Fibroblast of lung (primary cell): ENCODE measurements at regions not wholly inside any gene's neighbourhood (a gene's known extent, or its start where the extent isn't known, plus 50 kb on each side); places are given as distances from the start of the nearest gene placed in this dataset.

Experiments
- DNase-seq, 2 donors: peaks; one replicate each; pipeline versions ENCODE4 v3.0.0 to v3.0.0-alpha.2; 2010; ENCODE audit warnings: low read depth in 2 of 2
- H2AFZ ChIP-seq: 2 replicates; pipeline ENCODE4 v1.5.1; 2012; ENCODE audit warnings: low read length, control low read depth, inconsistent platforms
- H3K27ac ChIP-seq: 2 replicates; pipeline ENCODE4 v1.5.1; 2011; ENCODE audit warnings: low read length, control low read depth; ENCODE audit not compliant: insufficient read depth
- H3K27me3 ChIP-seq: 2 replicates; pipeline ENCODE4 v1.5.1; 2011; ENCODE audit warnings: mild to moderate bottlenecking, low read length; ENCODE audit not compliant: control insufficient read depth, insufficient read depth
- H3K36me3 ChIP-seq: 2 replicates; pipeline ENCODE4 v1.5.1; 2011; ENCODE audit warnings: low read length; ENCODE audit not compliant: control insufficient read depth, insufficient read depth
- H3K4me1 ChIP-seq: 2 replicates; pipeline ENCODE4 v1.5.1; 2011; ENCODE audit warnings: low read length; ENCODE audit not compliant: control insufficient read depth, insufficient read depth; ENCODE audit errors: extremely low read depth
- H3K4me2 ChIP-seq: 2 replicates; pipeline ENCODE4 v1.5.1; 2011; ENCODE audit warnings: low read length, control low read depth; ENCODE audit not compliant: insufficient read depth; ENCODE audit errors: extremely low read depth
- H3K4me3 ChIP-seq, 4 experiments: fragments of 200-600 bp in 1 of 4; sonication (generic) in 1 of 4; replicated peaks in 1 of 4; 2 replicates each; pipeline ENCODE4 v1.5.1; 2011 to 2016; ENCODE audit warnings: low read length in 4 of 4, low read depth in 3 of 4, mild to moderate bottlenecking in 3 of 4, control low read depth in 2 of 4, inconsistent platforms in 1 of 4, mixed read lengths in 1 of 4; ENCODE audit not compliant: insufficient read depth in 1 of 4; ENCODE audit errors: control extremely low read depth in 1 of 4
- H3K79me2 ChIP-seq: 2 replicates; pipeline ENCODE4 v1.5.1; 2012; ENCODE audit warnings: mild to moderate bottlenecking, low read length, inconsistent platforms; ENCODE audit not compliant: control insufficient read depth, insufficient read depth
- H3K9ac ChIP-seq: 2 replicates; pipeline ENCODE4 v1.5.1; 2011; ENCODE audit warnings: mild to moderate bottlenecking, low read length, control low read depth; ENCODE audit not compliant: insufficient read depth
- H3K9me3 ChIP-seq: 2 replicates; pipeline ENCODE4 v1.5.1; 2012; ENCODE audit warnings: low read depth, low read length; ENCODE audit not compliant: control insufficient read depth, insufficient read depth
- H4K20me1 ChIP-seq: 2 replicates; pipeline ENCODE4 v1.5.1; 2011; ENCODE audit warnings: low read length; ENCODE audit not compliant: control insufficient read depth, insufficient read depth; ENCODE audit errors: extremely low read depth
- EZH2 ChIP-seq: IDR thresholded peaks from 2 replicates; pipeline ENCODE4 v1.5.1; 2012; ENCODE audit warnings: low read length, control low read depth, mild to moderate bottlenecking; ENCODE audit errors: missing control alignments
- TF ChIP-seq, protein P1 (sequence below), 2 donors: IDR thresholded peaks in 1 of 2; conservative IDR thresholded peaks in 1 of 2; 1 replicate in 1 of 2; 2 replicates in 1 of 2; pipeline ENCODE4 v1.5.1; 2011 to 2012; ENCODE audit warnings: low read length in 2 of 2, control low read depth in 1 of 2, inconsistent platforms in 1 of 2, low read depth in 1 of 2, mild to moderate bottlenecking in 1 of 2

DNA sequence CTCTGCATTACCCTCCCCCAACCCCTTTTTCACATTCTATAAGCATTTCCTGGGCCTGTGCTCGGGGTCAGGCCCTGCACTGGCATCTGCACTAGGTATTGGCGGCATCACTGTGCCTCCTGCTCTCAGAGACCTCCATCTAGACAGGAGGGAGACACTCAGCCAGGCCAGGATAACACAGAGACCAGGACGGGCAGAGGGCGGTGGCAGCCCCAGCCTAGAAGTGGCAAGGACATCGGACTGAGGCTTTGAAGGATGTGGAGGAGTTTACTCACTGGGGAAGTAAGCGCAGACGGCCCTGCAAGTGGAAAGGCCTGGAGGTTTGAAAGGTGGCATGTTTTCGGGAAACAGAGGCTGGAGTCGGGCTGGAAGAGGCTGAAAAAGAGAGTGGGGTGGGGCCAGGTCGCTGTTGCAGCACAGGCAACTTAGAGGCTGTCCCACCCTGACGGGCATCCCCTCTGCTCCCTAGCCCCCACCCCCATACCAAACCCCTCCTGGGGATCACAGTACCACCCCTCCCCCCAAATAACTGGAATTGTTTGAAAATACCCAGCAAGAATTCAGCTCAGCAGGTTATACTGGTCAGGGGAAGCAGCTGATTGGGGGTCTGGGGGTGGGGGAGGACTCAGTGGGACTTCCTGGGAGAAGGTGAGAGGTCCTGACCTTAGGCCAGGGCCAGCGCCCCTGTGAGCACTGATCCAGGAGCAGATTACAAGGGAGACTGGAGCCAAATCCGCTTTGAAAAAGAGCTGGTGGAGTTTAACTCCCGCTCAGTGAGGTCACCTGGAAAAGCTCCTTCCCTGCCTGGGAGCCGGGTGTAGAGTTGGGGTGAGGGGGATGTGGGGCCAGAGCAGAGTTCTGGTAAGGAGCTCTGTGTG, 121.8 kb upstream of the WNT4 start:
- no peak overlapping the region for H3K4me3 ChIP-seq

DNA sequence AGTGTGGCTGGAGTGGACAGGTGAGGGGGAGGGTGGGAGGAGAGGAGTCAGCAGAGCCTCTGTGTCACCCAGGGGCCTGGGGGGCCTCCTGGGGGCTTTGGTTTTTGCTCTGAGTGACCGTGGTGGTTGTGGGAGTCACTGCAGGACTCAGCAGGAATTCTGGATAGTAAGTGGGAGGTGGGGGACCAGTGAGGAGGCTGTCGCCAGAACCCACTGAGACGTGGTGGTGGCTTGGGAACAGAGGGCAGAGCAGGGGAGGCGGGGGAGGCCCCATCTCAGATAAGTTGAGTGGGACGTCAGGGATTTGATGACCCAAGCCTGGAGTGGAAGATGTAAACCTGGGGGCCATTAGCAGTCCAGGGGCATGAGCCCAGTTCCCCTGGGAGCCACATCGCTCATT, 123.2 kb upstream of the WNT4 start:
- no peaks in the 10 kb centered on the region for H3K27me3 ChIP-seq
- DNase-seq: no peak
- no peak overlapping the region for H3K27ac ChIP-seq
- no peaks in the 10 kb centered on the region for H3K4me1 ChIP-seq
- no peaks in the 10 kb centered on the region for H4K20me1 ChIP-seq
- no peak overlapping the region for H3K4me2 ChIP-seq
- no peak overlapping the region for H2AFZ ChIP-seq
- no peak for TF ChIP-seq EZH2
- TF ChIP-seq, protein P1, sequence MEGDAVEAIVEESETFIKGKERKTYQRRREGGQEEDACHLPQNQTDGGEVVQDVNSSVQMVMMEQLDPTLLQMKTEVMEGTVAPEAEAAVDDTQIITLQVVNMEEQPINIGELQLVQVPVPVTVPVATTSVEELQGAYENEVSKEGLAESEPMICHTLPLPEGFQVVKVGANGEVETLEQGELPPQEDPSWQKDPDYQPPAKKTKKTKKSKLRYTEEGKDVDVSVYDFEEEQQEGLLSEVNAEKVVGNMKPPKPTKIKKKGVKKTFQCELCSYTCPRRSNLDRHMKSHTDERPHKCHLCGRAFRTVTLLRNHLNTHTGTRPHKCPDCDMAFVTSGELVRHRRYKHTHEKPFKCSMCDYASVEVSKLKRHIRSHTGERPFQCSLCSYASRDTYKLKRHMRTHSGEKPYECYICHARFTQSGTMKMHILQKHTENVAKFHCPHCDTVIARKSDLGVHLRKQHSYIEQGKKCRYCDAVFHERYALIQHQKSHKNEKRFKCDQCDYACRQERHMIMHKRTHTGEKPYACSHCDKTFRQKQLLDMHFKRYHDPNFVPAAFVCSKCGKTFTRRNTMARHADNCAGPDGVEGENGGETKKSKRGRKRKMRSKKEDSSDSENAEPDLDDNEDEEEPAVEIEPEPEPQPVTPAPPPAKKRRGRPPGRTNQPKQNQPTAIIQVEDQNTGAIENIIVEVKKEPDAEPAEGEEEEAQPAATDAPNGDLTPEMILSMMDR (conservative IDR thresholded peaks at IDR 0.05 in 1 of 2, IDR thresholded peaks at IDR 0.05 in 1 of 2; ENCODE audit: low read depth in 1 of 2, low read length in 2 of 2): no peak
- H3K9ac ChIP-seq: no peak overlapping the region
- H3K79me2 ChIP-seq: no peaks in the 10 kb centered on the region
- no peaks in the 10 kb centered on the region for H3K36me3 ChIP-seq
- H3K4me3 ChIP-seq: no peak overlapping the region
- H3K9me3 ChIP-seq: no peaks in the 10 kb centered on the region

More for the DNA sequence above, 121.8 kb upstream of the WNT4 start:
- no peaks in the 10 kb centered on the region for H3K9me3 ChIP-seq
- H3K4me1 ChIP-seq: no peaks in the 10 kb centered on the region
- H2AFZ ChIP-seq: no peak overlapping the region
- no peak overlapping the region for H3K27ac ChIP-seq
- H3K4me2 ChIP-seq: no peak overlapping the region
- H3K27me3 ChIP-seq: no peaks in the 10 kb centered on the region
- no peak for DNase-seq
- H3K36me3 ChIP-seq: no peaks in the 10 kb centered on the region
- no peak for TF ChIP-seq EZH2
- TF ChIP-seq, protein P1 (conservative IDR thresholded peaks at IDR 0.05 in 1 of 2, IDR thresholded peaks at IDR 0.05 in 1 of 2; ENCODE audit: low read depth in 1 of 2, low read length in 2 of 2): no peak
- no peaks in the 10 kb centered on the region for H4K20me1 ChIP-seq
- H3K79me2 ChIP-seq: no peaks in the 10 kb centered on the region
- H3K9ac ChIP-seq: no peak overlapping the region

DNA sequence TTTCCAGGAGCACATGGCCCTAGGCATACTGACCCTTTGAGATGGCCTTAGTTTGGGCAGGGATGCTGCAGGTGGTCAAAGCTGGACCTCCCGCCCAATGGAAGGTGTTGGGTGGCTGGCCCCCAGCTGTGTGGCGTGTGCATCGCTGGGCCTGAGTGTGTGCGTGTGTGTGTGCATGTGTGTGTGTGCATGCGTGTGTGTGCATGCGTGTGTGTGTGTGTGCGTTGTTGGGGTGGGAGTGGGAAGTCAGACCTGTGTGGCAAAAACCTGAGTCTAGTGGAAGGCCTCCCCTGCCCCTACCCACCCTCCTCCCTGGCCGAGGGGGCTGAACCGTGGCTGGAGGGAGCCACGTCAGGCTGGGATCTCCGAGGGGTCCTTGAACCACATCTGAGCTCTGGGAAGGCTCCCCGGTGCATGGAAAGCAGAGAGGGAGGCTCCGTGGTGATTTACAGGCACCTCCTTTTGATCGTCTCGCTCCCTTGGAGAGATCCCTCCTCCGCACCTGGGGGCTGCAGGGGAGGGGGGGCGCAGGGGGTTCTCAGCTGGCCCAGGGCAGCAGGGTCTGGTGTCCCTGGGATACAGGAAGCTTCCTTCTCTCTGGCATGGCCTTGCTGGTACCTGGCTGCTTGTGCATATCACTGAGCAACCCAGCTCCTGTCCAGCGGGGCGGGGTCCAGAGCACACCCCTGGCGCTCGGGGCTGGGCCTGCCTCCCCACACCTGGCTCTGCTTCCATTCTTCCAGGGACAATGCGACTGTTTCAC, 124.7 kb upstream of the WNT4 start:
- Histone ChIP-seq H3K79me2 (no peaks in the 10 kb centered on the region), H3K4me1 (no peaks in the 10 kb centered on the region), H3K9ac (no peak overlapping the region), H3K9me3 (no peaks in the 10 kb centered on the region), H2AFZ (no peak overlapping the region), H3K36me3 (no peaks in the 10 kb centered on the region), H3K27ac (no peak overlapping the region), H4K20me1 (no peaks in the 10 kb centered on the region), H3K27me3 (no peaks in the 10 kb centered on the region), H3K4me3 (no peak overlapping the region), H3K4me2 (no peak overlapping the region)
- no peak for TF ChIP-seq EZH2
- TF ChIP-seq, protein P1 (conservative IDR thresholded peaks at IDR 0.05 in 1 of 2, IDR thresholded peaks at IDR 0.05 in 1 of 2; ENCODE audit: low read depth in 1 of 2, low read length in 2 of 2): no peak
- DNase-seq: no peak
